Iris pigment epithelial cell (primary cell): ENCODE measurements at regions not wholly inside any gene's neighbourhood (a gene's known extent, or its start where the extent isn't known, plus 50 kb on each side); places are given as distances from the start of the nearest gene placed in this dataset.

Source experiments
- DNase-seq: peaks from one replicate; pipeline ENCODE4 v3.0.0-alpha.2; 2011; ENCODE audit warnings: low read depth

DNA sequence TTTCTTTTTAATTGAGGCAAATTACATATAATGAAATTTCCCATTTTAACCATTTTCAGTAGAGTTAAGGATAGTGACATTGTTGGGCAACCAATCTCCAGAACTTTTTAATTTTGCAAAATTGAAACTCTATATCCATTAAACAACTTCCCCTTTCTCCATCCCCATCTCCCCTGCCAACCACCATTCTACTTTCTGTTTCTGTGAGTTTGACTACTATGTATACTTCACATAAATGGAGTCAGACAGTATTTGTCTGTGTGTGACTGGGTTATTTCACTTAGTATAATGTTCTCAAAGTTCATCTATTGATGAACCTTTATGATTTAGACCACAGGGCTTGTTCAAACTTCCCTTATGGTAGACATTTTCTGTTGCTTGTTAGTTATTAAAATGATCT lies 364.5 kb upstream of the MAD2L1 start:
- no peak for DNase-seq

DNA sequence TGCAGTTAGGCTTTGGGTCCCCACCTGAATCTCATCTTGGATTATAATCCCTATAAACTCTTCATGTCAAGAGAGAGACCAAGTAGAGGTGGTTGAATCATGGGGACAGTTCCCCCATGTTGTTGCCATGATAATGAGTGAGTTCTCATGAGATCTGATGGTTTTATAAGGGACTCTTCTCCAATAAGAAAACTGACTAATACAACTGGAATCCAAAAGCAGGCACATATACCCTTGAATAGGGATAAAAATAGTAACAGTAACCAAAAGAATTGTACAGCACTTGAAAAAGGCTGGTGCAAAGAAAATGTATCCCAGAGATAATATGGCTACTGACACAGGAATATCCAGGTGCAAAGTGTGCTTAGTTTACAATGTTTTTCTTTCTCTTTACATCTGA lies 351.5 kb upstream of the MAD2L1 start:
- DNase-seq = no peak

DNA sequence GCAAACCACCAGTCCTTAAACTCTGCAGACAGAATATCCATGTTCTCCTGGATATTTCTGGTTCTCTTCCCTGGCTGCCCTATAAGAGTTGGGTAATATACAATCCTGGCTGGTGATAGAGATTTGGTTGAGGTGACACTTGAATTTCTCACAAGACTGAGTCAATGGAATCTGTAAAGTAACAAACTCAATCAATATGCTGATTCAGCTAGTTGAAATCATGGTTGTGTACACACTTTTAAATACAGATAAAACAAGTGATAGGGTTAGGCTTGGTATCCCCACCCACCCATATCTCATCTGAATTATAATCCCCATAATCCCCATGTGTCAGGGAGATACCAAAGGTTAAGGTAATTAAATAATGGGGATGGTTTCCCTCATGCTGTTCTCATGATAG lies 349.2 kb upstream of the MAD2L1 start:
- DNase-seq = no peak

DNA sequence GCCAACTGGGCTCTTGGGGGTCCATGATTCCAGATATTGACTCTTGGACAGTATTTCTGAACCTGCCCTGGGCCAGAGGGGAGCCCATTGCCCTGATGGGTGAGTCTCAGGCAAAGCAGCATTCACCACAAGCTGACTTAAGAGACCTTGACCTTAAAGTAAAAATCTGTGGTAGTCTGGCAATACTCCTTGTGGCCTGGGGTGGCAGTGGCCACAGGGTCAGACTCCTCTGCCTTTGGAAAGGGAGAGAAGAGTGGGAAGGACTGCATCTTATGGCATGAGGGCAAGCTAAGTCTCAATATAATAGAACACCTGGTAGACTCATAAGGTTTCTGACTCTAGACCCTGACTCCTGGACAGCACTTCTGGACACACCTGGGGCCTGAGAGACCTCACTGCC lies 340.3 kb upstream of the MAD2L1 start:
- no peak for DNase-seq

DNA sequence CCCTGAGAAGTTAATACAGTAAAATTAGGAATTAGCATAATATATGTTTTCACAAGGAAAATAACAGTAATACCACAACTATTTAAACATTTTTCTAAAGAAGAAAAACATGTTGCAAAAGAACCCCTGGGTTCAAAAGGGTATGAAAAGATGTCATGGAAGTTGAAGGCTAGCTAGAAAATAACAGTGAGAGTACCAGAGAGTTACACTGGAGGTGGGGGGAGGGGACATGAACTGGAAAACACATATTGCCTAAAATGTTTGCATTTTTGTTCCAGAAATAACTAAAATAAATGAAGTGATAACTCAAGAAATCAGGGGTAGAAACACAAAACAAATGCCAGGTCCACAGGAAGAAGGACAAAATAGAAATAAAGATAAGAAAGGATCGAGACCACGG lies 336.6 kb upstream of the MAD2L1 start:
- DNase-seq = peak; percentile 23

DNA sequence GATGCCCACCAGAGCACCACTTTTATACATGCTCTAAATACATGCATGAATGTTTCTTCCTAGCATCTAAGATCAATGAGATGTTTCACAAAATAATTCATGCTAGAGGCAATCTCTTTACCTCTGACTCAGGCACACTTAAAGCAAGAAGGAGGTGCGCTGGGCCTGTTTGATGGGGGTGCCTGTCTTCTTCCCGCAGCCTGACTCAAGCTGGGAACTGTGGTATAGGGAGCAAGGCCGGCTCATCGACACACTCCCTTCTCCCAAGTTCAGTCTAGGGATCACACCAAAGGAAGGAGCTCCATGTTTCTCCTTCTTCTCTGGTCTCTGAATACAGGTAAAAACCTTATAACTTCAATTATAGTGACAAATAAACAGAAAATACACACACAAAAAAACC lies 333.8 kb upstream of the MAD2L1 start:
- no peak for DNase-seq

DNA sequence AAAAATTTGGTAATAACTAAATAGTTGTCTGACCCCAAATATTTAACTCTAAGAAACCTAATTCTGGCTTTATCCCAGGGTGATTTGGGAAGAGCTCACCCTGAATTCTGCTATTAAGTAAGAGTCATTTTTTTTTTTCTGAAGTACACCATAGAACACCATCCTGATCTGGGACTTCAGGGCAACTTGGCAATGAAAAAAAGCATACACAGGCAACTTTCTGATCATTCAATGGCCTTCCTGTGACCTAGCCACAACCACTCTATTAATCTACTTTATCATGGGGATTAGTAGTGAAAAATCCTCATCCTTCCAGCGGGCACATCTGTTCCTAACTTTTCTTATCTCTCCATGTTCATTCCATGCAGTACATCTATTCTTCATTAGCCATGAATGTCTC lies 333.2 kb upstream of the MAD2L1 start:
- DNase-seq = peak; percentile 7

DNA sequence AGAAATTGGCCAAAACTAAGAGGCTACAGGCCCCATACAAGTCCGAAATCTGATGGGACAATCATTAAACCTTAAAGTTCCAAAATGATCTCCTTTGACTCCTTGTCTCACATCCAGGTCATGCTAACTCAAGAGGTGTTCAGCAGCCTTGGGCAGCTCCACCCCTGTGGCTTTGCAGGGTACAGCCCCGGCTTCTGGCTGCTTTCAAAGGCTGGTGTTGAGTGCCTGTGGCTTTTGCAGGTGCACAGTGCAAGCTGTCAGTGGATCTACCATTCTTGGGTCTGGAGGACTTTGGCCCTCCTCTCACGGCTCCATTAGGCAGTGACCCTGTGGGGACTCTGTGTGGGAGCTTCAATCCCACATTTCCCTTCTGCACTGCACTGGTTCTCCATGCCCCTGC lies 329.1 kb upstream of the MAD2L1 start:
- no peak for DNase-seq

DNA sequence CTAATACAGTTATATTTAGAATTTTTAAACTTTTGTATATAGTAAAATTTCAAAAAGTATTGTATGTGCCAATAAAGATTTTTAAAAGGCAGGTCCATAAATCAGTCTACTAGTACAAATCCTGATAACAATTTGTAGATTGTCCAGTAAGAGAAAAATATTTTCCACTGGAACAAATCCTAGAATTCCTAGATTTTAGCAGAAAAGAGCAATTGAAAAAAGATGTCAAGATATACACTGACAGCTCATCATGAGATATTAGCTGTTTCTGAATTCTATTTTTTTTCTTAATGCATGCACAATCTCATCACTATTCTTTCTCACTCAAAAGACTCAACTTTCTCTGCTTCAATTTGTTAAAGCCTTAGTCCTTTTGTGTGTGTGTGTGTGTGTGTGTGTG lies 289.2 kb upstream of the MAD2L1 start:
- no peak for DNase-seq

DNA sequence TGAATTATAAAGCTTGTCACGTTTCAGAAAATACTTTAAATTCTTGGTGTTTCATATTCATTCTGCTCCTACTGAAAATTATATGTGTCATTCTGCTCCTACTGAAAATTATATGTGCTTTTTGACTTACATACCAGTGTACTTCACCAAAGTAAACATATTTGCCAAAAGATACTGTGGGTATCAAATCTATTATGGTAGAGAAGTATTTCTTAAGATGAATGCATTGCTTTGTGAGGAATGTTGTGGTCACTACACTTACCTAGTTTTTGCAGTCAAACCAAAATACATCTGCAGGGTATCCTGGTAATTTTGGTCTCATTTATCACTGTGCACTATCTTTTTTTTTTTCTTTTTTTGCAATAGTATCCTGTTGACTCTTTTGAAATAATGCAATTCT lies 287.7 kb upstream of the MAD2L1 start:
- DNase-seq = no peak

DNA sequence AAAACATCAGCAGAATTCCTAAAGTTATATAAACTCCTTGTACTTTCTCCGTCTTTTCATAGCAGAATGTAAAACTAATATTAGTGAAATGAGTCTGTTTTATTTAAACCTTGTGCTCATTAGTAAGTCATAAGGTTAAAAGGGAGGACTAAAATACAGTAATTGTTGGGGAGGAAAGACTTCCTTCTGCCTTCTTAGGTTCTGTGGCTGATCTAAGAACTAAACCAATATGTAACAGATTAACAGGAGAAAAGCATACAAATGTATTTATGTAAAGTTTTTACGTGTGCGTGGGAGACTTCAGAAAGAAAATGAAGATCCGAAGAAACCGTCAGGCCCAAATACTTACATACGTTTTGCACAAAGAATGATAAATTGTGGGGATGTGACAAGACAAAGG lies 286.6 kb upstream of the MAD2L1 start:
- no peak for DNase-seq

DNA sequence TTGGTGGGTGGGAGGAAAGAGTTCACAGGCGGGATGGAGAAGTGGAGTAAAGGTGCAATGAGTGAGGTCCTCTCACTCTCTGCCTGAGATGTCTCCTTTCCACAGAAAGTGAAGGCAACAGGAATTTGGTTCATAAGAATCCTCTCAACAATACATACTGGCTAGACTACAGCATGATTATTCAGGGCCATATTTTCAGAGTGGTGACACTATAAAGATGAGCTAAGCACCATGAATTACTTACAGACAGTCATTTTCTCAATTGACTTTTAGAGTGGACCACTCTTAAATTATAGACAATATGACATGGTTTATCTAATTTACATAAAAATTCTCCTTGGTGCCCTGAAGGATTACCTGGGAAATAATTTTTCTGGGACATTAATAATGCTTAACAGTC lies 286.1 kb upstream of the MAD2L1 start:
- DNase-seq = no peak

DNA sequence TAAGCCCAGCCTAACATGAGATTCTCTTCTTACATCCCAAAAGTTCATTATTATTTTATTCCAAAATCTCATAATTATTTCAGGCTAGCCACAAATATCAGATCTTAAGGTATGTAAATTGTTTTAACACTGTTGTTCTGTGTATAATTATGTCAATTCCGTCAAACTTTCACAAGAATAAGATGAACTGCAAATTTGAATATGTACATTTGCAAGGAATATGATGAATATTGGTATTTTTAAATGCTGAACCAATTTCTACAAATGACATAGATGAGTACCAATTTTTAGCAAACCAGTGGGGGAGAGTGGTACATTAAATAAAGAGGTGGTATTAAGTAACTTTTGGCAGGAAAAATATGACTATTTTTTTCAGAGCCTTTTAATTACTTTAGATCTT lies 282.3 kb upstream of the MAD2L1 start:
- DNase-seq = no peak

DNA sequence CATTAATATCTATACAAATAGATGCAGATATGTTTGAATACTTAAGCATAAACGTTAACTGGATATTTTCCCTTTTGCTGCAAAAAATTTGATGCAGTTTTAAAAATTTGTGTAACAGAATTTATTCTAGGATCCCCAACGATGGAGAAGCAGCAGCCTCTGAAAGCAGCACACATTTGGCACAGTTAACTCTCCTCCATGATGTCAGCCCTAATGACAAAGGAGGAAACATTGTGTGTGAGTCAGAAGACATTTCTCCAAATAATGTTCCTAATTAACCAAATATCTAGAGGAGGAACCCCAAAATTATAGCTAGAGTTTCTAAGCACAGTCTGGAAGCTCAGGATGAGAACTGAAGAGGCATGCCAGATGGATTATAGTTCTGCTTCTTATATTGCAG lies 281.9 kb upstream of the MAD2L1 start:
- DNase-seq = no peak

DNA sequence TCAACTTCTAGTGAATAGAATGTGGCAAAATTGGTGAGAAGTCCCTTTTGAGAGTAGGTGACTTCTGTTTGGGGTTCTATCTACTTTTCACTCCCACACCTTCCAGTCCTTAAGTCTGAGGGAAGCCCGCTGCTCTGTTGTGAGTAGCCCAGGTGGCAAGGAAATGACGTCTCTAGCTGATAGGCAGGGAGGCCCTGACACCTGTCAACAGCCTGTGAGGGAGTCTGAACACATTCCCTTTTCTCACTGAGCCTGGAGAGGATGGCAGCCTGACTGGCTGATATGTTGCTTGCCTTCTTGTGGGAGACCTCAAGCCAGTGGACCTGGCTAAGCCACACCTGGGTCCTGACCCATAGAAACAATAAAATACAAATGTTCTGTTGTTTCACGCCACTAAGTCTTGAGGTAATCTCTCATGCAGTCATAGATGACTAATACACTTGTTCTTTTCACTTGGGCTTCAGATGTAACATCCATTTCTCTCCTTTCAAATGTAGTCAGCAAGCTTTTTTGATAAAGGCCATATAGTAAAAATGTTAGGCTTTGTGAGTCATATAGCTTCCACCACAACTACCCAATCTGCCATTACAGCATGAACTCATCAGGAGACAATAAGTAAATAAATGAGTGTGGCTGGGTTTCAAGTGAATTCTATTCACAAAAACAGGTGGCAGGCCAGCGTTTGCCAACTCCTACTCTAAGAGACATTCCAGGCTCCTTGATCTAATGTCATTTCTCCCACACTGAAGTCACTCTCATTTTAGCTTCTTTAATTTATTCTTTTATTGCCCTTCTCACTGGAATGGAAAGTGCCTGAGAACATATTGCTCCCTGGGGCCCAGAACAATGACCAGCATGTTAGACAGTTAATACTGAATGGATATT lies 265.1 kb upstream of the MAD2L1 start:
- DNase-seq = peak; percentile 31

DNA sequence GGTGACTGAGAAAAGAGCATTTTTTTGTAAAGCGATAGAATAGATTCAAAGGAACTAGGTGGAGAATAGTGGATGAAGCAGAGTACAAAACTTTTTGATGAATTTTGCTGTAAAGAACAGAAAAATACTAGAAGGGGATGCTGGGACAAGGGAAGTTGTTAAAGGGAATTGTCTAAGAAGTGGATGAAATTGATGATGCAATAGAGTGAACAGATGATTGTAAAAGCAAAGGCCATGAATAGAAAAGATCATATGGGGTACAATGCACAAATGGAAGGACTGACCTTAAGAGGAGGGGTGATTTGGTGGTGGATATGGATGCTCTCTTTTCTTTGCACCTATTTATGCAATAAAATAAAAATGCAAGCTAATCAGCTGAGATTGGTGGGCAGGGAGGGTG lies 262.7 kb upstream of the MAD2L1 start:
- no peak for DNase-seq

DNA sequence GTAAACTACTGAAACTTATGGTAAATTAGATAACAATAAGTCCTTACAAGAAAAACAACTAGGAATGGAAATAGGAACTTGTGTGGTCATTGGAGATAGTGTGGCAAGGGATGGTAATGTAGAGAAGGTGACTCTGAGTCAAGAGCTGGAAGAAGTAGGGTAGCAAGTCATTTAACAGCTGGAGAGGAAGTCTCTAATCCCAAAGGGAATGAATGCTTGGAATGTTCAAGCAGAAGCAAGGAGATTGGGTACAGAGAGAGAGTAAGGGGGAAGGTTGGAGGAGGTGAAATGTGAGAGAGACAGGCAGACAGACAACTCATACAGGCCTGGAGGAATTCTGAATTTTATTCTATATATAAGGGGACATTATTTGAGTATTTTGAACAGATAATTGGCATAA lies 260.6 kb upstream of the MAD2L1 start:
- peak; percentile 5 for DNase-seq

DNA sequence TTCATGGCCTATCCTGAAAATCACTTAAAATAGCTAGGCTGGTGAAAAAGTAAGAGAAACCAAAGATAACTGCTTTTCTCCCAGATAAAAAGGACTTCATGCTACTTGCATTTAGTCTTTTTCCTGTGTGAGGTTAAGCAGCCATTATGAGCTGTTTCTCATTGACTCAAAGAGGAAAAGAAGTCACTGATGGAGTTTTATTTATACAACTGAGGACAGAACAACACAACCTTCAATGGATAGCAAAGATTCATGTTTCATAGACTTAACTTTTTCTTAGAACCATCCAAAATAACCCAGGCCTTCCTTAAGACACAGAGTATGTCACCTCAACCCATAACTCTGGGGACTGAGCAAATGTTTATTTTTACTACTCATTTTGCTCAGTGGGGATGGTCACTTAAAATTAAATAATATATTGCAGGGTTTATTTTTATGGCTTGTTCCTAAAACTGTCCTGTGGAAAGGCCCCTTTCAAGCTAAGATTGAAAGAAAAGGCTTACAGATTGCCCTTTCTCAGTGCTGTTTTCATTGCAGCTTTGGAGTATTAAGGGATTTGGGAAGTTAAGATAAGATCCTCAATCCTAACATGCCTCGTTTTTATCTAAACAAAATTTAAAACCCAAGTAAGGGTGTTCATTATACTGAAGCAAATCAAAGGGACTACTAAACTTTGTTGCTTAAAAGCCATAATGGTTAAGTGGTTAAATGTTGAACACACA lies 252.6 kb upstream of the MAD2L1 start:
- DNase-seq = no peak

DNA sequence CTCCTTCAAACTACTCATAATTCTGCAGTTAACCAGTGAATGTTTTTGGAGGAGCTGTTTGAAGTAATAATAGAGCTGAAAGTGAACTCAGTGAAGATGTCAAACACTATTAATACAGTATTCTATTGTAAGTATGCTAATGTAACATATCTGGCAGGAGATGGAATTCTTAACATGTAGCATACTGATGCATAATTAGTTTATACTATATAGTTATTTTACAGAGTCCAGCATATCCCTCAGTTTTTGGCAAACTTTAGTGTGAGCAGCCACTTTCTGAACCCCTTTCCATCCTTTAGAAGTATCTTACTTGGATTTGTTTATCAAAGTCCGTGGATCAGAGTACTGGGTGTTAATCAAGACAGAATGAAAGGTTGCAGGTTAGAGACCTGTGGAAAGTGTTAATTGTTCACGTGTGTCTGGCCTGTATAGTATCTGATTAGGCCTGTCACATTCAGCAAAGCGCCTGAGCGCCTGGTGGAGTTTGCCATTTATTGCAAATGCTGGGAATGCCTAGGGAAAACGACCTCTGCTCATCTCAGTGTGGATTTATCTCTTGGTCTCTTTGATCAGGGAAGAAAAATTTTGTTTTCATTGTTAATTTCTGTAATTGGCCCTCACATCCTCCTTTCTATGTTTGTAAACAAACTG lies 251.7 kb upstream of the MAD2L1 start:
- DNase-seq = no peak

DNA sequence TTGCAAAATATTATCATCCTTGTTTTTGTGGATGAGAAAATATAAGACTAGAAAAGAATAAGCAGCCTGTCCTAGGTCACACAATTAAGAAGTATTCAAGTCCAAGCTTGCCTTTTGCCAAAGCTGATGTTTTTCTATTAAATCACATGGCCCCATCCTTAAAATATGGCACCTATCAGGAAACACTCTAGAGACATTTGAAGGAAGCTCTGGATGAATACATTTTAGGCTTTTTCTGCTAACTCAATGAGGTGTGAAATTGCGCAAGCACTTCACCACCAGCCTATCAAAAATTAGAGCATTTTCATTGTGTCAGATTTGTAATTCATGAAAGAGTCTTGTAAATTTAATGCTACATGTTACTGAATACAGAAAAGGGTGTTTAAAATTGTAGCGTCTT lies 251.1 kb upstream of the MAD2L1 start:
- no peak for DNase-seq

DNA sequence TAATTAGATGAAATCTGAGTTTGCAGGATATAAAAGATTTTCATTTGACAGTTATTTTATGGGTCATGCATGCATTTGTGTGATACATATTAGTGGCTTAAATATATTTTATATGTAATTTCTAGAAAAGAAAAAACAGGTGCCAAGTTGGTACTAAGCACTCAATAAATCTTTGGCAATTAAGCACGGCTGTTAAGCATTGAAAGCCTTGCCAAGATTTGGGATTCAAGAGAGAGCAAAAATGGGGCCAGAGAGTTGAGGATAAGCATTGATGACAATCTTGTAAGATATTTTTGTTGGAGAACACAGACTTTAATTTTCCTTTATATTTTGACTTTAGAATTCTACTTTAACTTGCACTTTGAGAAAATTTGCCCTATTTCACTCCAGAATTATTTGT lies 249.8 kb upstream of the MAD2L1 start:
- no peak for DNase-seq

DNA sequence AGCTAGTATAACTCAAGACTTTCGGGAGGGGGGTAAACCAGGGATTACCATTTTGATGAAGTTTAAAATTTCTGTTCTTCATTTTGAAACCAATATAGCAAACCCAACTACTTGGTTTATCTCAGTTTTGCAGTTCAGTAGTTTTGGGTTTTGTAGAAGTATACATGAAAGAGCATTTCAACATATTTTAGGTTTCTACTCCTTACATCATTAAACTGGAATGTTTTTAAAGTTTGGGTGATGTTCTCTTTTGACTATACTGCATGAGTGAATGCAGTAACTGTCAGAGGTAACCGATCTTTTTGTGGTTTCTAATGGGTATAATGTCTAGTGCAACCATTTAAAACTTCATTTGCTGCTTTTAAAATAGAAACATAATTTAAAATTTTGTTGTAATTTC lies 248.3 kb upstream of the MAD2L1 start:
- DNase-seq = no peak

DNA sequence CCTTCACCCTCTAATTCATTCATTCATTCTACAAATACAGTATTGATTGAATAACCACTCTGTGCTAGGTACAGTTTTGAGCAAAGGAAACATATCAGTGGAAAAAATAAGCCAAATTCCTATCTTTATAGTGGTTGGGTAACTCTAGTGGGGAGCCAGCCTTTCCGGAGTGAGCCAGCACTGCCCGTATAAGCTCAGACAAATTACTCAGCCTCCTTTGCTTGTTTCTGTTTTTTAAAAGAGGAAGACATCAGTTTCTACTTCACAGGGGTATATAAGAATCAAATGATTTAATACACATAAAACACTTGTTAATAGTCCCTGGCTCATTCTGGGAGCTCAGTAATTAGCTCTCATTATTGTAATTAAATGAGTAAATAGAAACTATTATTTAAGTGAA lies 238.2 kb upstream of the MAD2L1 start:
- DNase-seq = peak; percentile 72
